ENCODE measurements at regions not wholly inside any gene's neighbourhood (a gene's known extent, or its start where the extent isn't known, plus 50 kb on each side); places are given as distances from the start of the nearest gene placed in this dataset.
A peak's percentile ranks its signal among the peaks of the same experiment; 100 is the strongest.

DNA sequence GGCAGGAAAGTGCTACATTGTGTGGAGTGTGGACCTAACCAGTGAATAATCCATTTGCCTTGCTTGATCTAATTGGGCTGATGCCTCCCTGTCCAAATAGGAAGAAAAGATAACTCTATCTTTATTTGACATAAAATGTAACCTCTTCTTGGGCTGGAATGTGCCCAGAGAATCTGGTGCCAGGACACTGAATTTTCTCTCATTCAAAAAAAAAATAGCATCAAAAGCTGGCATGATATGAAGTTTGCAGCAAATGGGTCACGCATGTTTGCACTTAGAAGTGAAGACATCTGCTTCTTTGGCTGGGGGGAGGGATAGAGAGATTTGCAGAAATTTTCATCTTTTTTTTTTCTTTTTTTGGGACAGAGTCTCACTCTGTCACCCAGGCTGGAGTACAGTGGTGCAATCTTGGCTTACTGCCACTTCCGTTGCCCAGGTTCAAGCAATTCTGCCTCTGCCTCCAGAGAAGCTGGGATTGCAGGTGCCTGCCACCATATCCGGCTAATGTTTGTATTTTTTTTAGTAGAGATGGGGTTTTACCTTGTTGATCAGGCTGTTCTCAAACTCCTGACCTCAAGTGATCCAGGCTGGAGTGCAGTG, 478.2 kb upstream of the EEF2KMT start:
- Histone ChIP-seq H3K27me3 (ENCODE audit: low read length) (no peaks in the 10 kb centered on the region), H3K4me1 (ENCODE audit: low read length) (peaks cover 49% of the 10 kb centered on the region), H3K9me2 (replicated peaks; ENCODE audit: insufficient read depth, low read length) (no peaks in the 10 kb centered on the region), H3K9ac (ENCODE audit: low read length) (peak overlapping the region; percentile 54), H3K79me2 (ENCODE audit: low read length) (no peaks in the 10 kb centered on the region), H3K4me3 (ENCODE audit: low read length) (no peak overlapping the region), H3K36me3 (ENCODE audit: insufficient read depth, low read length) (no peaks in the 10 kb centered on the region), H3K4me2 (ENCODE audit: low read depth, low read length, poor library complexity, severe bottlenecking) (no peak overlapping the region), H2AFZ (ENCODE audit: low read length) (no peak overlapping the region), H3K9me3 (ENCODE audit: low read length) (no peaks in the 10 kb centered on the region), H3K27ac (ENCODE audit: low read length) (peak overlapping the region; percentile 89), H4K20me1 (ENCODE audit: insufficient read depth, low read depth, low read length) (no peaks in the 10 kb centered on the region)
- peak; percentile 85 for DNase-seq

- Histone ChIP-seq H3K79me2 (ENCODE audit: low read length) (no peaks in the 10 kb centered on the region), H3K4me1 (ENCODE audit: low read length) (peaks cover 43% of the 10 kb centered on the region), H3K4me3 (ENCODE audit: low read length) (no peak overlapping the region), H3K9ac (ENCODE audit: low read length) (peak overlapping the region; percentile 48), H2AFZ (ENCODE audit: low read length) (no peak overlapping the region), H3K9me3 (ENCODE audit: low read length) (no peaks in the 10 kb centered on the region), H3K27ac (ENCODE audit: low read length) (peak overlapping the region; percentile 89), H3K36me3 (ENCODE audit: insufficient read depth, low read length) (no peaks in the 10 kb centered on the region), H3K4me2 (ENCODE audit: low read depth, low read length, poor library complexity, severe bottlenecking) (no peak overlapping the region), H3K9me2 (replicated peaks; ENCODE audit: insufficient read depth, low read length) (no peaks in the 10 kb centered on the region), H3K27me3 (ENCODE audit: low read length) (no peaks in the 10 kb centered on the region), H4K20me1 (ENCODE audit: insufficient read depth, low read depth, low read length) (no peaks in the 10 kb centered on the region)
- no peak for DNase-seq
Measured at GRCh38 chr16:5575121-5575520, 477.5 kb upstream of the EEF2KMT start.

GRCh38 chr16:5572056-5572455, 474.5 kb upstream of the EEF2KMT start:
- H4K20me1 ChIP-seq (ENCODE audit: insufficient read depth, low read depth, low read length), result no peaks in the 10 kb centered on the region
- no peak overlapping the region for H2AFZ ChIP-seq (ENCODE audit: low read length)
- no peaks in the 10 kb centered on the region for H3K27me3 ChIP-seq (ENCODE audit: low read length)
- peak overlapping the region; percentile 25; the same call in 1 of the 2 replicates for H3K27ac ChIP-seq (ENCODE audit: low read length)
- no peak overlapping the region for H3K4me3 ChIP-seq (ENCODE audit: low read length)
- H3K9me2 ChIP-seq (replicated peaks; ENCODE audit: insufficient read depth, low read length), result no peaks in the 10 kb centered on the region
- no peak overlapping the region for H3K9ac ChIP-seq (ENCODE audit: low read length)
- H3K79me2 ChIP-seq (ENCODE audit: low read length), result no peaks in the 10 kb centered on the region
- DNase-seq, result no peak
- H3K36me3 ChIP-seq (ENCODE audit: insufficient read depth, low read length), result no peaks in the 10 kb centered on the region
- no peaks in the 10 kb centered on the region for H3K9me3 ChIP-seq (ENCODE audit: low read length)
- no peak overlapping the region for H3K4me2 ChIP-seq (ENCODE audit: low read depth, low read length, poor library complexity, severe bottlenecking)
- H3K4me1 ChIP-seq (ENCODE audit: low read length), result peaks cover 24% of the 10 kb centered on the region

DNA sequence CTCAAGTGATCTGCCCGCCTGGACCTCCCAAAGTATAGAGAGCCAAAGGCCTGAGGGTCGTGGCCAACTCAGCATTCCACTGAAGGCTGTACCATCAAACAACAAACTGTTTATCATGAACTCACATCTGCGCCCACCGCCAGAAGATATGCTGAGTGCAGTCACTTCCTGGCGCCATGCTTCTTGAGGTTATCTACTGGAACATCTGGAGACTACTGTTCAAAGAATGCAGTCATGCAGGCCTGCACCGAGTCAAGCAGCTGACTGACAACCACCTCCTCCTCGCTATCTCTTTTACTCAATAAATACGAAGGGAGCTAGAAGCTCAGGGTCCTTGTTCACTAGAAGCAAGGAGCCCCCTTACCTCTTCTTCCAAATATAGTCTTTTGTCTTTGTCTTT, 473.9 kb upstream of the EEF2KMT start:
- H3K79me2 ChIP-seq (ENCODE audit: low read length), result no peaks in the 10 kb centered on the region
- no peak overlapping the region for H3K9ac ChIP-seq (ENCODE audit: low read length)
- H3K27me3 ChIP-seq (ENCODE audit: low read length), result no peaks in the 10 kb centered on the region
- no peak for DNase-seq
- H4K20me1 ChIP-seq (ENCODE audit: insufficient read depth, low read depth, low read length), result no peaks in the 10 kb centered on the region
- H2AFZ ChIP-seq (ENCODE audit: low read length), result no peak overlapping the region
- no peak overlapping the region for H3K27ac ChIP-seq (ENCODE audit: low read length)
- no peak overlapping the region for H3K4me3 ChIP-seq (ENCODE audit: low read length)
- H3K9me2 ChIP-seq (replicated peaks; ENCODE audit: insufficient read depth, low read length), result no peaks in the 10 kb centered on the region
- H3K4me1 ChIP-seq (ENCODE audit: low read length), result peaks cover 17% of the 10 kb centered on the region
- no peaks in the 10 kb centered on the region for H3K9me3 ChIP-seq (ENCODE audit: low read length)
- no peak overlapping the region for H3K4me2 ChIP-seq (ENCODE audit: low read depth, low read length, poor library complexity, severe bottlenecking)
- no peaks in the 10 kb centered on the region for H3K36me3 ChIP-seq (ENCODE audit: insufficient read depth, low read length)

DNA sequence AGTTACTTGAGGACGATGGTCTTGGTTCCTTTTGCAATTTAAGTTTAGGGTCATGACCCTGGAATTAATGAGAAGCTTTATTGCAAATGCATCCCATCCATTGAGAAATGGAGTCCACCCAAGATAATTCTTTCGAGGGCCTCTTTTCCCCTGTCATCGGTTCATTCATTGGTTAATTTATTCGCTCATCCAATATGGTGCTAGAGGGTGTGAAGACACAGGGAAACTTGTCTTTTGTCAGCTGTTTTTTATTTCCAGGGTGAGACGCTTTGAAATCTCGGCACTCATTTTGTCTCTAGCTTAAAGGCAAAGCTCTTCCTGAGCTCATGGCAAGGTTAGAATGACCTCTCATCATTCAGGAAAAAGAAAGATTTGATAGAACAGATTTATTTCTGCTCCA, 464.2 kb upstream of the EEF2KMT start:
- Histone ChIP-seq H3K27me3 (ENCODE audit: low read length) (no peaks in the 10 kb centered on the region), H3K9me3 (ENCODE audit: low read length) (peaks cover 5% of the 10 kb centered on the region; the same call in 1 of the 2 replicates), H4K20me1 (ENCODE audit: insufficient read depth, low read depth, low read length) (no peaks in the 10 kb centered on the region), H3K27ac (ENCODE audit: low read length) (peak overlapping the region; percentile 66), H3K4me1 (ENCODE audit: low read length) (peaks cover 21% of the 10 kb centered on the region), H3K4me3 (ENCODE audit: low read length) (no peak overlapping the region), H3K79me2 (ENCODE audit: low read length) (no peaks in the 10 kb centered on the region), H2AFZ (ENCODE audit: low read length) (no peak overlapping the region), H3K36me3 (ENCODE audit: insufficient read depth, low read length) (no peaks in the 10 kb centered on the region), H3K9ac (ENCODE audit: low read length) (no peak overlapping the region), H3K4me2 (ENCODE audit: low read depth, low read length, poor library complexity, severe bottlenecking) (no peak overlapping the region), H3K9me2 (replicated peaks; ENCODE audit: insufficient read depth, low read length) (no peaks in the 10 kb centered on the region)
- no peak for DNase-seq

DNA sequence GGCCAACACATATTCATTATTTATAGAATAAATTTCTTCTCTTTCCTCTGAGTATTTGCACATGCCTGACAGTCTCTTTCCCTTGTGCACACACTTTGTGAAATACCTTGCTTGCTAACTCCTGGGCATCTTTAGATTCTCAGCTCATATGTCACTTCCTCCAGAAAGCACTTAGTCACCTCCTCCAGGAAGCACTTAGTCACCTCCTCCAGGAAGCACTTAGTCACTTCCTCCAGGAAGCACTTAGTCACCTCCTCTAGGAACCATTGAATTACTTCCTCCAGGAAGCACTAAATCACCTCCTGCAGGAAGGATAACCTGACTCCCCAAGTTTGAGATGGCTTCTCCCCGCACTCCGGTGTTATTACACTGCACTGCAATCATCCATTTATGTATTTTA, 462.5 kb upstream of the EEF2KMT start:
- no peak overlapping the region for H3K9ac ChIP-seq (ENCODE audit: low read length)
- no peak overlapping the region for H3K27ac ChIP-seq (ENCODE audit: low read length)
- H3K27me3 ChIP-seq (ENCODE audit: low read length), result no peaks in the 10 kb centered on the region
- peaks cover 21% of the 10 kb centered on the region for H3K4me1 ChIP-seq (ENCODE audit: low read length)
- DNase-seq, result peak; percentile 70
- peaks cover 5% of the 10 kb centered on the region; the same call in 1 of the 2 replicates for H3K9me3 ChIP-seq (ENCODE audit: low read length)
- H2AFZ ChIP-seq (ENCODE audit: low read length), result no peak overlapping the region
- H3K36me3 ChIP-seq (ENCODE audit: insufficient read depth, low read length), result no peaks in the 10 kb centered on the region
- H3K79me2 ChIP-seq (ENCODE audit: low read length), result no peaks in the 10 kb centered on the region
- H3K4me3 ChIP-seq (ENCODE audit: low read length), result no peak overlapping the region
- no peaks in the 10 kb centered on the region for H3K9me2 ChIP-seq (replicated peaks; ENCODE audit: insufficient read depth, low read length)
- H4K20me1 ChIP-seq (ENCODE audit: insufficient read depth, low read depth, low read length), result no peaks in the 10 kb centered on the region
- no peak overlapping the region for H3K4me2 ChIP-seq (ENCODE audit: low read depth, low read length, poor library complexity, severe bottlenecking)

DNA sequence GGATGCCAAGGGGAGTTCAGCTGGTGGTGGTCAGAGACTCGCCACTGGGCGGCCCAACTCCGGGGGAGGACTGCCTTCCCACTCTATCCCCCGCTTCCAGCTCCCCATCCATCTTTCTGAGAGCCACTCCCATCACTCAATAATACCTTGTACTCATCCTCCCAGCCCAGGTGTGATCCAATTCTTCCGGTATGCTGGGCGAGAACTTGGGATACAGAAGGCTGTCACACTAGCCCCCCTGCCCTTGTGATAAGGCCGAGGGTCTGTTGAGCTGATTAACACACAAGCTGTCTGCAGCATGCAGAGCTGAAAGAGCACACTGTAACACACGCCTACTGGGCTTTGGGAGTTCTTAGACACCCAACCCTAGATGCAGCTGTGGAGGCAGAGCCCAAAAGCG, 460.4 kb upstream of the EEF2KMT start:
- H3K9me3 ChIP-seq (ENCODE audit: low read length), result peaks cover 5% of the 10 kb centered on the region; the same call in 1 of the 2 replicates
- no peaks in the 10 kb centered on the region for H3K79me2 ChIP-seq (ENCODE audit: low read length)
- H3K4me1 ChIP-seq (ENCODE audit: low read length), result peaks cover 21% of the 10 kb centered on the region
- no peak overlapping the region for H2AFZ ChIP-seq (ENCODE audit: low read length)
- no peak overlapping the region for H3K4me3 ChIP-seq (ENCODE audit: low read length)
- H4K20me1 ChIP-seq (ENCODE audit: insufficient read depth, low read depth, low read length), result no peaks in the 10 kb centered on the region
- DNase-seq, result peak; percentile 55
- no peak overlapping the region for H3K4me2 ChIP-seq (ENCODE audit: low read depth, low read length, poor library complexity, severe bottlenecking)
- no peaks in the 10 kb centered on the region for H3K36me3 ChIP-seq (ENCODE audit: insufficient read depth, low read length)
- H3K27ac ChIP-seq (ENCODE audit: low read length), result peak overlapping the region; percentile 68
- H3K9me2 ChIP-seq (replicated peaks; ENCODE audit: insufficient read depth, low read length), result no peaks in the 10 kb centered on the region
- H3K27me3 ChIP-seq (ENCODE audit: low read length), result no peaks in the 10 kb centered on the region
- no peak overlapping the region for H3K9ac ChIP-seq (ENCODE audit: low read length)

- no peaks in the 10 kb centered on the region for H3K36me3 ChIP-seq (ENCODE audit: insufficient read depth, low read length)
- no peaks in the 10 kb centered on the region for H3K79me2 ChIP-seq (ENCODE audit: low read length)
- H3K9me3 ChIP-seq (ENCODE audit: low read length), result peaks cover 5% of the 10 kb centered on the region; the same call in 1 of the 2 replicates
- H3K4me1 ChIP-seq (ENCODE audit: low read length), result peaks cover 18% of the 10 kb centered on the region
- peak overlapping the region; percentile 68; the same call in 1 of the 2 replicates for H3K27ac ChIP-seq (ENCODE audit: low read length)
- no peak for DNase-seq
- no peak overlapping the region for H3K9ac ChIP-seq (ENCODE audit: low read length)
- no peak overlapping the region for H2AFZ ChIP-seq (ENCODE audit: low read length)
- H3K9me2 ChIP-seq (replicated peaks; ENCODE audit: insufficient read depth, low read length), result no peaks in the 10 kb centered on the region
- H3K27me3 ChIP-seq (ENCODE audit: low read length), result no peaks in the 10 kb centered on the region
- no peak overlapping the region for H3K4me2 ChIP-seq (ENCODE audit: low read depth, low read length, poor library complexity, severe bottlenecking)
- no peaks in the 10 kb centered on the region for H4K20me1 ChIP-seq (ENCODE audit: insufficient read depth, low read depth, low read length)
- no peak overlapping the region for H3K4me3 ChIP-seq (ENCODE audit: low read length)
Measured at GRCh38 chr16:5557448-5557847, 459.9 kb upstream of the EEF2KMT start.

Measured in Karpas-422 (cell line).